ENCODE measurements at regions not wholly inside any gene's neighbourhood (a gene's known extent, or its start where the extent isn't known, plus 50 kb on each side); places are given as distances from the start of the nearest gene placed in this dataset.

DNA sequence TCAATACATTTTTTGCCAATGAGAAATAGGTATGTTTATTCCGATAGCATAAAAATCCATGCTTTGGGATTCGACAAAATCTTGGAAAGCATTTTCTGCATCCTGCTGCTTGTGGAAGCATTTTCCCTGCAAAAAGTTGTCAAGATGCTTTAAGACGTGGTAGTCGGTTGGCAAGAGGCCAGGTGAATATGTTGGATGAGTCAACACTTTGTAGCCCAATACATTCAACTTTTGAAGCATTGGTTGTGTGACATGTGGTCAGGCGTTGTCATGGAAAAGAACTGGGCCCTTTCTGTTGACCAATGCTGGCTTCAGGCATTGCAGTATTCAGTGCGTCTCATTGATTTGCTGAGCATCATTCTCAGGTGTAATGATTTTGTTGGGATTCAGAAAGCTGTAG is 764.5 kb downstream of the TRIB2 start:
- ChIA-PET CTCF (no interaction called here), POLR2A (no interaction called here)
- intact Hi-C loops (cut with micrococcal nuclease): no loop called here
- Mint-ChIP-seq H3K27me3 (no peaks in the 10 kb centered on the region), H3K27ac (no peak overlapping the region), H3K4me1 (no peaks in the 10 kb centered on the region), H3K4me3 (no peak overlapping the region), H3K9me3 (ENCODE audit: insufficient read depth) (peaks cover 1% of the 10 kb centered on the region)
- WGBS (ENCODE audit: insufficient coverage): 96% methylated on average over 6 of the region's 6 CpGs
- Histone ChIP-seq H4K20me1 (ENCODE audit: control insufficient read depth, insufficient read depth, low read length, poor library complexity, severe bottlenecking) (no peaks in the 10 kb centered on the region), H3K4me2 (replicated peaks; ENCODE audit: low read depth, low read length, poor library complexity, severe bottlenecking) (no peak overlapping the region), H3K27ac (ENCODE audit: low read length in 2 of 2) (no peak overlapping the region), H3K9ac (ENCODE audit: low read length) (no peak overlapping the region), H3K79me2 (ENCODE audit: control insufficient read depth, insufficient read depth, low read length) (no peaks in the 10 kb centered on the region), H3K4me3 (ENCODE audit: control extremely low read depth in 1 of 5, extremely low read depth in 1 of 5, insufficient read depth in 1 of 5, low read depth in 2 of 5, low read length in 4 of 5) (no peak overlapping the region), H3K36me3 (replicated peaks in 1 of 2; ENCODE audit: control extremely low read depth in 1 of 2, control insufficient read depth in 1 of 2, extremely low read depth in 1 of 2, insufficient read depth in 2 of 2, low read length in 1 of 2) (no peaks in the 10 kb centered on the region), H3K27me3 (replicated peaks in 1 of 4; ENCODE audit: control extremely low read depth in 1 of 4, control insufficient read depth in 3 of 4, insufficient read depth in 4 of 4, low read length in 3 of 4) (no peaks in the 10 kb centered on the region), H3K4me1 (ENCODE audit: control insufficient read depth in 2 of 2, insufficient read depth in 2 of 2, low read length in 2 of 2) (no peaks in the 10 kb centered on the region), H3K9me3 (ENCODE audit: control extremely low read depth in 1 of 3, control insufficient read depth in 2 of 3, insufficient read depth in 1 of 3, low read length in 2 of 3) (no peaks in the 10 kb centered on the region), H2AFZ (ENCODE audit: insufficient read depth, low read depth, low read length, poor library complexity, severe bottlenecking) (no peak overlapping the region)
- ATAC-seq (ENCODE audit: low read depth): no peak
- no peak for DNase-seq
- TF ChIP-seq EZH2 (IDR thresholded peaks at IDR 0.05; ENCODE audit: borderline replicate concordance, insufficient read depth, low read depth, low read length, poor library complexity, severe bottlenecking): no peak
- TF ChIP-seq, protein P1, sequence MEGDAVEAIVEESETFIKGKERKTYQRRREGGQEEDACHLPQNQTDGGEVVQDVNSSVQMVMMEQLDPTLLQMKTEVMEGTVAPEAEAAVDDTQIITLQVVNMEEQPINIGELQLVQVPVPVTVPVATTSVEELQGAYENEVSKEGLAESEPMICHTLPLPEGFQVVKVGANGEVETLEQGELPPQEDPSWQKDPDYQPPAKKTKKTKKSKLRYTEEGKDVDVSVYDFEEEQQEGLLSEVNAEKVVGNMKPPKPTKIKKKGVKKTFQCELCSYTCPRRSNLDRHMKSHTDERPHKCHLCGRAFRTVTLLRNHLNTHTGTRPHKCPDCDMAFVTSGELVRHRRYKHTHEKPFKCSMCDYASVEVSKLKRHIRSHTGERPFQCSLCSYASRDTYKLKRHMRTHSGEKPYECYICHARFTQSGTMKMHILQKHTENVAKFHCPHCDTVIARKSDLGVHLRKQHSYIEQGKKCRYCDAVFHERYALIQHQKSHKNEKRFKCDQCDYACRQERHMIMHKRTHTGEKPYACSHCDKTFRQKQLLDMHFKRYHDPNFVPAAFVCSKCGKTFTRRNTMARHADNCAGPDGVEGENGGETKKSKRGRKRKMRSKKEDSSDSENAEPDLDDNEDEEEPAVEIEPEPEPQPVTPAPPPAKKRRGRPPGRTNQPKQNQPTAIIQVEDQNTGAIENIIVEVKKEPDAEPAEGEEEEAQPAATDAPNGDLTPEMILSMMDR (IDR thresholded peaks at IDR 0.05): no peak

DNA sequence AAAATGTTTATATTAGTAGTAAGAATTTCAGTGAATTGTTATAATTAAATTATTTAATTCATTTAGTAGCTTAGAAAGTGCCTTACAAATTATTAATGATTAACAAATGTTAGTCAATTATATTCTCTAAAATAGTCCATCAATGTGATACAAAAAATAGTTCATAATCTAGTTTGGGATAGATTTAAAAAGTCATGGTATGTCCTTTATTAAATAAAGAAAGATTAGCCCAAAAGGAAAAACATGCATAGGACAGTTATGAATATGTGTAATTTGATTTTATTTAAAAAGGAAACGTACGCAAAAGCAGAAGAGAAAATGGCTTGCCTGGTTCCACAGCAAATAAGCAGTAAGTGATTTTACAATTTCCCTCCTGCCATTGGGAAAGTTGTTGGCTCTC is 768.5 kb downstream of the TRIB2 start:
- Histone ChIP-seq H3K9me3 (ENCODE audit: control extremely low read depth in 1 of 3, control insufficient read depth in 2 of 3, insufficient read depth in 1 of 3, low read length in 2 of 3) (no peaks in the 10 kb centered on the region), H3K4me3 (ENCODE audit: control extremely low read depth in 1 of 5, extremely low read depth in 1 of 5, insufficient read depth in 1 of 5, low read depth in 2 of 5, low read length in 4 of 5) (no peak overlapping the region), H3K27me3 (replicated peaks in 1 of 4; ENCODE audit: control extremely low read depth in 1 of 4, control insufficient read depth in 3 of 4, insufficient read depth in 4 of 4, low read length in 3 of 4) (no peaks in the 10 kb centered on the region), H3K4me1 (ENCODE audit: control insufficient read depth in 2 of 2, insufficient read depth in 2 of 2, low read length in 2 of 2) (no peaks in the 10 kb centered on the region), H4K20me1 (ENCODE audit: control insufficient read depth, insufficient read depth, low read length, poor library complexity, severe bottlenecking) (no peaks in the 10 kb centered on the region), H3K27ac (ENCODE audit: low read length in 2 of 2) (no peak overlapping the region), H3K79me2 (ENCODE audit: control insufficient read depth, insufficient read depth, low read length) (no peaks in the 10 kb centered on the region), H3K4me2 (replicated peaks; ENCODE audit: low read depth, low read length, poor library complexity, severe bottlenecking) (no peak overlapping the region), H3K9ac (ENCODE audit: low read length) (no peak overlapping the region), H2AFZ (ENCODE audit: insufficient read depth, low read depth, low read length, poor library complexity, severe bottlenecking) (no peak overlapping the region), H3K36me3 (replicated peaks in 1 of 2; ENCODE audit: control extremely low read depth in 1 of 2, control insufficient read depth in 1 of 2, extremely low read depth in 1 of 2, insufficient read depth in 2 of 2, low read length in 1 of 2) (no peaks in the 10 kb centered on the region)
- 90% methylated on average over 2 of the region's 2 CpGs for WGBS (ENCODE audit: insufficient coverage)
- Mint-ChIP-seq H3K4me1 (no peaks in the 10 kb centered on the region), H3K27ac (no peak overlapping the region), H3K9me3 (ENCODE audit: insufficient read depth) (peaks cover 7% of the 10 kb centered on the region), H3K4me3 (no peak overlapping the region), H3K27me3 (no peaks in the 10 kb centered on the region)
- ATAC-seq (ENCODE audit: low read depth) (no peak), DNase-seq (no peak)
- TF ChIP-seq, protein P1 (IDR thresholded peaks at IDR 0.05): no peak
- no peak for TF ChIP-seq EZH2 (IDR thresholded peaks at IDR 0.05; ENCODE audit: borderline replicate concordance, insufficient read depth, low read depth, low read length, poor library complexity, severe bottlenecking)
- POLR2A ChIA-PET: no interaction called here
- intact Hi-C loops (cut with micrococcal nuclease): no loop called here
- CTCF ChIA-PET: no interaction called here

All from B cell (primary cell).